GM20000 (cell line): ENCODE measurements at regions not wholly inside any gene's neighbourhood (a gene's known extent, or its start where the extent isn't known, plus 50 kb on each side); places are given as distances from the start of the nearest gene placed in this dataset.

Source experiments
- DNase-seq: peaks from one replicate; pipeline ENCODE4 v3.0.0; 2012; ENCODE audit warnings: low spot score
- TF ChIP-seq, protein P1 (sequence below): IDR thresholded peaks from 2 replicates; pipeline ENCODE4 v1.5.1; 2012; ENCODE audit warnings: mild to moderate bottlenecking, control low read depth; ENCODE audit errors: extremely low read depth, missing control alignments

DNA sequence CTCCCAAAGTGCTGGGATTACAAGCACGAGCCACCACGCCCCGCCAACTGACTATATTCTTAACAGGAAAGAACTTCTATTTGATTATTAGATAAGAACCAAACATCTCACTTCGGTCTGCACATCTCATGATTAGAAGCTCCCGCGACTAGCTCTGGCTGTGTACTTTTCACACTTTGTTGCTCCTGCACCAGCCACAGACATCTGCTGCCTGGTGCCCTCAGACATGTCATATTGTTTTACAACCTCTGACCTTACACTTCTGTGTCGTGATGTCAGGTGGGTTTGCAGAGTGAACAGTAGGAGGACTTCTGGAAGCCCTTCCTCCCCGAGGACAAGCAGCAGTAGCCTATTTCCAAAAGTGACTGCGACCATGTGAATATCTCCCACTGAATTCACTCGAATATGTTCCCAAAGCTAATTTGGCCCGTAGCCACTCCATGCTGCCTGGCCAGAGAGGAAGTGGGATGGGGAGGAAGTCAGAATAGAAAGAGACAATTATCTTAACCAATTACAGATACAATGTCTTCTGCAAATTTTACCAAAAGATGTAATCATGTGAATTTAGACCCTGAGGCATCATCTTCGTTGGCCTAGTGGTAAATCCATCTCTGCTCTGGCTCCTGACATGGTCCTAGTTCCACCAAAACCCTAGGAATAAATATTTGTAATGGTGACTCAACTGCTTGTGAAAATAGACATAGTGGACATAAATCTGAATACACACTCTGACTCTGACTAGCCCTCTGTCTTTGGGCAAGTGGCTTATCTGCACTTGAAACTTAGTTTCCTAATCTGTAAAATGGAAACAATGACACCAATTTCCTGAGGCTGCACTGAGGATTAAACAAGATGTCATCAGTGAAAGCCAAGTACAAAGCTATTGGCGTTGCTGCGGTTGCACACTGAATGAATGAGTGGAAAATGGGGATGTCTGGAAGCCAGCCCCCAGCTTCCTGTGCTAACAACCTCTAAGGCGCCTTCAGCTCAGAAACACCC lies 406.1 kb downstream of the LRATD1 start:
- TF ChIP-seq, protein P1, sequence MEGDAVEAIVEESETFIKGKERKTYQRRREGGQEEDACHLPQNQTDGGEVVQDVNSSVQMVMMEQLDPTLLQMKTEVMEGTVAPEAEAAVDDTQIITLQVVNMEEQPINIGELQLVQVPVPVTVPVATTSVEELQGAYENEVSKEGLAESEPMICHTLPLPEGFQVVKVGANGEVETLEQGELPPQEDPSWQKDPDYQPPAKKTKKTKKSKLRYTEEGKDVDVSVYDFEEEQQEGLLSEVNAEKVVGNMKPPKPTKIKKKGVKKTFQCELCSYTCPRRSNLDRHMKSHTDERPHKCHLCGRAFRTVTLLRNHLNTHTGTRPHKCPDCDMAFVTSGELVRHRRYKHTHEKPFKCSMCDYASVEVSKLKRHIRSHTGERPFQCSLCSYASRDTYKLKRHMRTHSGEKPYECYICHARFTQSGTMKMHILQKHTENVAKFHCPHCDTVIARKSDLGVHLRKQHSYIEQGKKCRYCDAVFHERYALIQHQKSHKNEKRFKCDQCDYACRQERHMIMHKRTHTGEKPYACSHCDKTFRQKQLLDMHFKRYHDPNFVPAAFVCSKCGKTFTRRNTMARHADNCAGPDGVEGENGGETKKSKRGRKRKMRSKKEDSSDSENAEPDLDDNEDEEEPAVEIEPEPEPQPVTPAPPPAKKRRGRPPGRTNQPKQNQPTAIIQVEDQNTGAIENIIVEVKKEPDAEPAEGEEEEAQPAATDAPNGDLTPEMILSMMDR = no peak
- DNase-seq = no peak

DNA sequence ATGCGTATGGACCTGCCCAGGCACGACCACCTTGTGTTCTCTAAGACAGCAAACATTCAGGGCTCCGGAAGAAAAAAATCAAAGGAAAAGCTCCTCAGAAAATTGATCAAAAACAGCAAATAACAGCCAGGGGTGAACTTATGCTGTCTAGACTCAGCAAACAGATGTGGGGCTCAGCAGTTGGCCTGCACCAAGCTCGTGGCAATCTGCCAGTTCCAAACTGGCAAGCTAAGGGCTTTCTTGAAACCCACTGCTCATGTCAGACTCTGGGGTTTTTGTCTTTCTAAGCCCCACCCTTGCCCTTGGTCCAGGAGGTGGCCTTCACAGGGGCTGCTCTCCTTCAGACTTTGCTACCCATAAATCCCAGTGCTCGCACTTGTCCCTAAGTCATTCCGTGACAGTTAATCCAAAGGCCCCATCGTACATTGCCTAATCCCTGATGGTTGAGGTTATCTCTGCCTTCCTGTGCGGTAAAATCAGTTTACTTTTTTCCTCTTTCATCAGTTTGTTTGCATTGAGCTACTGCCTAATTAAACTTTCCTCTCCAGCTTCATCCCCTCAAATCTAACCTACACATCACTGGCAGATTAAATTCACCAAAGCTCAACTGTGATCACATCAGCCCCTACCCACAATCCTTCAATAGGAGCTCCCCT lies 408.0 kb downstream of the LRATD1 start:
- no peak for DNase-seq
- TF ChIP-seq, protein P1 = no peak

DNA sequence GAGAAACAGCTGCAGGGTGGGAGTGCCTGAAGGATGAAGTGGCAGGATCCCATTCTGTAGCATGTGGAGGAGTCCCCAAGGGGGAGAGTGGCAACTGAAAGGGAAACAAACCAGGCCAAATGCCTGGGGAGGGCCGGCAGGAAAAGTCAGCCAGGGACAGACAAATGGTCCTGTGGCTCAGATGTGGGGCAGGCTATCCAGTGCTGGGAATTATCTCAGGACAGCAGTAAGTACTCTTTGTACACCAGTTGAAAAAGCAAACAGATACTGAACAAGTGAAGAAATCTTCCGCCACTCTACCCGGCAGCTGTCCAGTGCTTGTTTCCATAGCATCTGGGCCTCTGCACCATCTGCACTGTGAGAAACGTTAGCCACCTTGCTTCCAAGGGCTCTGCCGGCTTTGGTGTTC lies 408.9 kb downstream of the LRATD1 start:
- no peak for DNase-seq
- TF ChIP-seq, protein P1 = no peak

DNA sequence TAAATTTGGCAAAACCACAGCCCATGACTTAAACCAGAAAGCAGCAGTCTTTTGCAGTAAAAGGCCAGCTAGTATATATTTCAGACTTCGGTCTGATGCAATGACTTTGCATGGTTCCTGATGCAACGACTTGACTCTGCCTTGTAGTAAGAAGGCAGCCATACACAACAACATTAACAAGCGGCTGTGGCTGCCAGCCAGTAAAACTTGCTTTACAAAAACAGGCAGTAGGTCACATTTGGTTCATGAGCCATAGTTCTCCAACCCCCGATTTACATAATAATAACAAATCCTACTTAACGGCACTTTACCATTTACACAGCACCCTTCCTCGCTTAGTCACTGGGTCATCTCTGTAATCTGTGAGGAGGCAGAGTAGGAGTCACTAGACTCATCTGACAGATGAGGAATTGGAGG lies 410.3 kb downstream of the LRATD1 start:
- TF ChIP-seq, protein P1 = no peak
- DNase-seq = no peak

DNA sequence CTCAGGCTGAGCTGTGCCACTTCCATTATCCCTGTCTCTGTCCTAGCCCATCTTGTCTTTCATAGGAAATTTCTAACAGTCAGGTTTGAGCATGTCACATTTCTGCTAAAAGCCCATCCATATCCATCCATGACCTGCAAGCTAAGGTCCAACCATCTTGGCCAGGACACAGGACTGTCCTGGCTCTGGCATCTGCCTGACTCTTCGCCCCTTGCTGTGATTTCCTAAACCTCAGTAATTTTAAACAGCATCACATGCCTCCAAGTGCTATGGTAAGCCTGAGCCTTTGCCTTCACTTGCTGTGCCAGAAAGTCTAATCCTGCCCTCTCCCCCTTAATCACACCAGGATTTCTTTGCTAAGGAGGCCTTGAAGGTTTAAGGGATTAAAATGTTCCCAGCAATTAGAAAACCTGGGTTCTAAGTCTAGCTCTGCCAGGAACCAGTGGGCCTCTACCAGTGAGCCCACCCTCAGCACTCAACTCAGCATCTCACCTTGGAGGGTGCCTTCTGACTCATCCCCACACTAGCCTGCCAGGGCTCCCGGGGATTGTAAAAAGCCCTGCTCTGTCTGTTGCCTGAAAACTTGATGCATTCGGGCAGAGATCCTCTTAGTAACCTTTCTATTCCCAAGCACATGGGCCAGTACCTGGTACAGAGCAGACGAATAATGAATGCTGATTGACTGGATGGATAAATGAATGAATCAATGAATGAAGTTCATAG lies 411.0 kb downstream of the LRATD1 start:
- TF ChIP-seq, protein P1 = no peak
- DNase-seq = no peak

GRCh38 chr2:15045054-15045453 lies 412.5 kb downstream of the LRATD1 start:
- no peak for DNase-seq
- TF ChIP-seq, protein P1 = no peak
